Fibroblast of the aortic adventitia (primary cell): ENCODE measurements at regions not wholly inside any gene's neighbourhood (a gene's known extent, or its start where the extent isn't known, plus 50 kb on each side); places are given as distances from the start of the nearest gene placed in this dataset. TPM values are rescaled to one million over a fixed set of nuclear protein-coding genes. Genes with fewer than 3 reads are reported as not detected.

ENCODE experiments used
- small RNA-seq: library from RNA; depleted of rRNA; stranded (forward); fragments of <200 nt; gene quantifications from one replicate; pipeline ENCODE3, GENCODE V24; 2012

Small RNA genes lying in the stretch of these regions (small RNA-seq; reads per million reads assigned to genes)
- gene AL365222.1 (not detected), gene RNU6-261P (not detected), gene RNU6-84P (not detected)
